ENCODE measurements at regions not wholly inside any gene's neighbourhood (a gene's known extent, or its start where the extent isn't known, plus 50 kb on each side); places are given as distances from the start of the nearest gene placed in this dataset.

- 70 to 95% (median 90%) methylated on average over 2 of the region's 2 CpGs for WGBS, 4 donors
- intact Hi-C loops (cut with DNase I) = no loop called here
These were observed 224.9 kb downstream of the BTG1 start for GRCh38 chr12:91920741-91921140.

DNA sequence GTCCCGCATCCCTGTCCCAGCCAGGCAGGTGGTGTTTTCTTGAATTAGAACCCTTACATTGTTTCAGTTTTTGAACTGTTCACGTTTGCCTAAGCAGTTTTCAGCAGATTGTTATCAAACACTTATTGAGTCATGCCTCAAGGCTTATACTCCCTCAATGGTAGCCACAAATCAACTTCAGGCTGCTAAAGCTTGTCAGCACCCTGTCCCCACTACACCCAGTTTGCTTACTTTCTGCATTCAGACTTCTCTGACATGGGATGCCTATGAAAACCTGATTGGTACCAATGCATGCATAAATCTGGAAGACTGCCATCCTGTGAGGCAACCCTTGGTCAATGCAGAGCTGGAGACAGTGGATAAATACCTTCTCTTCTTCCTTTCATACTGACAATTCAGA is 225.4 kb downstream of the BTG1 start:
- ATAC-seq (no peak), DNase-seq (no peak)
- no peak for TF ChIP-seq POLR2A (IDR thresholded peaks at IDR 0.05)
- TF ChIP-seq, protein P1, sequence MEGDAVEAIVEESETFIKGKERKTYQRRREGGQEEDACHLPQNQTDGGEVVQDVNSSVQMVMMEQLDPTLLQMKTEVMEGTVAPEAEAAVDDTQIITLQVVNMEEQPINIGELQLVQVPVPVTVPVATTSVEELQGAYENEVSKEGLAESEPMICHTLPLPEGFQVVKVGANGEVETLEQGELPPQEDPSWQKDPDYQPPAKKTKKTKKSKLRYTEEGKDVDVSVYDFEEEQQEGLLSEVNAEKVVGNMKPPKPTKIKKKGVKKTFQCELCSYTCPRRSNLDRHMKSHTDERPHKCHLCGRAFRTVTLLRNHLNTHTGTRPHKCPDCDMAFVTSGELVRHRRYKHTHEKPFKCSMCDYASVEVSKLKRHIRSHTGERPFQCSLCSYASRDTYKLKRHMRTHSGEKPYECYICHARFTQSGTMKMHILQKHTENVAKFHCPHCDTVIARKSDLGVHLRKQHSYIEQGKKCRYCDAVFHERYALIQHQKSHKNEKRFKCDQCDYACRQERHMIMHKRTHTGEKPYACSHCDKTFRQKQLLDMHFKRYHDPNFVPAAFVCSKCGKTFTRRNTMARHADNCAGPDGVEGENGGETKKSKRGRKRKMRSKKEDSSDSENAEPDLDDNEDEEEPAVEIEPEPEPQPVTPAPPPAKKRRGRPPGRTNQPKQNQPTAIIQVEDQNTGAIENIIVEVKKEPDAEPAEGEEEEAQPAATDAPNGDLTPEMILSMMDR (IDR thresholded peaks at IDR 0.05) = no peak
- Histone ChIP-seq H3K4me3 (no peak overlapping the region), H3K27ac (no peak overlapping the region), H3K4me1 (no peaks in the 10 kb centered on the region), H3K36me3 (no peaks in the 10 kb centered on the region), H3K27me3 (no peaks in the 10 kb centered on the region), H3K9me3 (no peaks in the 10 kb centered on the region)
- intact Hi-C loops (cut with DNase I) = no loop called here
- WGBS, 4 donors = 59 to 73% (median 67%) methylated on average over 2 of the region's 2 CpGs

More at GRCh38 chr12:91920741-91921140, 224.9 kb downstream of the BTG1 start:
- no peak overlapping the region for H3K4me3 ChIP-seq
- H3K27me3 ChIP-seq = no peaks in the 10 kb centered on the region
- H3K4me1 ChIP-seq = no peaks in the 10 kb centered on the region
- no peak for TF ChIP-seq POLR2A (IDR thresholded peaks at IDR 0.05)
- TF ChIP-seq, protein P1 (IDR thresholded peaks at IDR 0.05) = no peak
- H3K36me3 ChIP-seq = no peaks in the 10 kb centered on the region
- H3K27ac ChIP-seq = no peak overlapping the region
- ATAC-seq (no peak), DNase-seq (no peak)
- H3K9me3 ChIP-seq = no peaks in the 10 kb centered on the region

DNA sequence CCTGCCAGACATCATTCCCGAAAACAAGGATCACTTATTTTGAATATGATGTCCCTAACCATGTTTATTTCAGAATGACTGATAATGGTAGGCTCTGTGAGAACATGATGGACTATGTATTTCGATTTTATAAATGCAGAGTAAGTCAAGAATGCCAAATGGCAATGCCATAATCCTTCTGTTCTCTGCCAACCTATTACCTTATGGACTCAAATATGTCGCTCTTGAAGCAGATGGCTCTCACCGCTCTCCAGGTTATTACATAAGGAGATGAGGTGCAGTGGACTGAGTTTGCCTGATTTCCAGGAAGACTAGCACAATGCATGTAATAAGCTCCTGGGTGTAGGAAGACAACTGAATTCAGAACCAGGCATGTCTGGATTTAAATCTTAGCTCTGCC is 227.2 kb downstream of the BTG1 start:
- Histone ChIP-seq H3K27me3 (no peaks in the 10 kb centered on the region), H3K27ac (no peak overlapping the region), H3K36me3 (no peaks in the 10 kb centered on the region), H3K4me3 (no peak overlapping the region), H3K9me3 (no peaks in the 10 kb centered on the region), H3K4me1 (no peaks in the 10 kb centered on the region)
- intact Hi-C loops (cut with DNase I) = no loop called here
- ATAC-seq = no peak
- no peak for DNase-seq
- WGBS, 4 donors = 88 to 94% (median 94%) methylated on average over 4 of the region's 4 CpGs
- TF ChIP-seq, protein P1 (IDR thresholded peaks at IDR 0.05) = no peak
- TF ChIP-seq POLR2A (IDR thresholded peaks at IDR 0.05) = no peak

DNA sequence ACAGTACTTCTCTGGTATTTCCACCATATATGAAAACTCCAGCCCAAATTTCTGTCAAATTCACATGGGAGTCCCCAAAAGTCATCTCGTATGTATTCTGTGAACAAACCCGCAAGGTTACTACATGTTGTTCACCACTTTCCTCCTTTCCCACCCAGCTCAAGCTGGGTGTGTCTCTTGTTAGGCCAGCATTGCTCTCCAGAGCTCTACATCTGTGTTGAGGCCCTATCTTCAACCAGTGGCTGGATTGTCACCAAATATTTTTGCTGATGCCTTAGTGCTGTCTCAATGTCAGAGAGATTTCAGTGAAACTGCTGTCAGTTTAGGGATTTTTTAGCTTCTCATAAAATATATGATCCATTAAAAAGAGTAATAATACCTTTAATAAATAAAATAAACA is 230.9 kb downstream of the BTG1 start:
- TF ChIP-seq, protein P1 (IDR thresholded peaks at IDR 0.05) = no peak
- TF ChIP-seq POLR2A (IDR thresholded peaks at IDR 0.05) = no peak
- Histone ChIP-seq H3K27ac (no peak overlapping the region), H3K27me3 (no peaks in the 10 kb centered on the region), H3K9me3 (no peaks in the 10 kb centered on the region), H3K4me1 (no peaks in the 10 kb centered on the region), H3K36me3 (no peaks in the 10 kb centered on the region), H3K4me3 (no peak overlapping the region)
- WGBS, 4 donors = 93 to 98% (median 95%) methylated on average over 2 of the region's 2 CpGs
- intact Hi-C loops (cut with DNase I) = no loop called here
- no peak for ATAC-seq
- no peak for DNase-seq

All from heart left ventricle (tissue), 16 donors.